WTC11 (cell line): ENCODE measurements at regions not wholly inside any gene's neighbourhood (a gene's known extent, or its start where the extent isn't known, plus 50 kb on each side); places are given as distances from the start of the nearest gene placed in this dataset.
"Not testable (repeated sequence)": the region's sequence is repeated elsewhere in the genome, so short reads cannot be mapped to it uniquely, and the experiment has no call there.

ENCODE experiments used
- ATAC-seq: fragments of 200-7000 bp; cut with Tn5 transposase; 2 replicates; pipeline ENCODE4 v1.10.0; 2021; ENCODE audit warnings: mild to moderate bottlenecking, moderate library complexity
- CTCF ChIA-PET: fragments of 300-600 bp; sonication (Branson Sonifier 250); formaldehyde crosslinking; loops from one replicate; lab custom pipeline; 2021; ENCODE audit warnings: antibody characterized with exemption; lab: Charles Lee
- POLR2A ChIA-PET: fragments of 350-600 bp; sonication (Branson Sonifier 250); formaldehyde crosslinking; loops from one replicate; lab custom pipeline; 2021; ENCODE audit warnings: antibody characterized with exemption; lab: Charles Lee
- DNase-seq: peaks from one replicate; pipeline ENCODE4 v3.0.0; 2021; ENCODE audit warnings: low spot score
- H3K27ac Mint-ChIP-seq: 2 replicates; pipeline ENCODE4 v1.8.0; 2021; ENCODE audit warnings: mixed read lengths
- H3K27me3 Mint-ChIP-seq: 2 replicates; pipeline ENCODE4 v1.8.0; 2021; ENCODE audit warnings: low read depth, mild to moderate bottlenecking, moderate library complexity, mixed read lengths
- H3K36me3 Mint-ChIP-seq: 2 replicates; pipeline ENCODE4 v1.8.0; 2021; ENCODE audit warnings: mixed read lengths
- H3K4me1 Mint-ChIP-seq: 2 replicates; pipeline ENCODE4 v1.8.0; 2022; ENCODE audit warnings: mixed read lengths
- H3K4me3 Mint-ChIP-seq: 2 replicates; pipeline ENCODE4 v1.8.0; 2021; ENCODE audit warnings: mild to moderate bottlenecking, moderate library complexity, mixed read lengths
- H3K9me3 Mint-ChIP-seq: 2 replicates; pipeline ENCODE4 v1.8.0; 2021; ENCODE audit warnings: mixed read lengths
- ARID4B ChIP-seq: sonication (generic); formaldehyde crosslinking; IDR thresholded peaks from 2 replicates; pipeline ENCODE4 v1.8.0; 2023; ENCODE audit warnings: missing genetic modification reagents, mild to moderate bottlenecking, borderline replicate concordance
- ATF2 ChIP-seq: sonication (generic); formaldehyde crosslinking; IDR thresholded peaks from 2 replicates; pipeline ENCODE4 v1.8.1; 2022; ENCODE audit warnings: low read depth, missing genetic modification reagents, borderline replicate concordance
- ATF3 ChIP-seq: sonication (generic); formaldehyde crosslinking; conservative IDR thresholded peaks from 2 replicates; pipeline ENCODE4 v1.8.1; 2022; ENCODE audit warnings: mild to moderate bottlenecking, missing genetic modification reagents
- CDX4 ChIP-seq: fragments of 250-450 bp; sonication (Bioruptor Pico); IDR thresholded peaks from 2 replicates; pipeline ENCODE4 v1.9.0; 2021; ENCODE audit warnings: moderate library complexity, mild to moderate bottlenecking, inconsistent platforms, borderline replicate concordance
- CREM ChIP-seq: sonication (generic); formaldehyde crosslinking; IDR thresholded peaks from 2 replicates; pipeline ENCODE4 v1.8.1; 2022; ENCODE audit warnings: mild to moderate bottlenecking, missing genetic modification reagents, moderate library complexity
- E2F4 ChIP-seq: sonication (generic); formaldehyde crosslinking; IDR thresholded peaks from 2 replicates; pipeline ENCODE4 v1.8.1; 2022; ENCODE audit warnings: low read depth, mild to moderate bottlenecking, moderate library complexity, missing genetic modification reagents, borderline replicate concordance
- EMX1 ChIP-seq: fragments of 250-450 bp; sonication (Bioruptor Pico); IDR thresholded peaks from 2 replicates; pipeline ENCODE4 v1.8.0; 2021; ENCODE audit warnings: mild to moderate bottlenecking
- ERG ChIP-seq: fragments of 250-450 bp; sonication (Bioruptor Pico); IDR thresholded peaks from 2 replicates; pipeline ENCODE4 v1.8.0; 2021; ENCODE audit warnings: mild to moderate bottlenecking
- ESRRA ChIP-seq: sonication (generic); formaldehyde crosslinking; IDR thresholded peaks from 2 replicates; pipeline ENCODE4 v1.8.1; 2022; ENCODE audit warnings: mild to moderate bottlenecking, missing genetic modification reagents, borderline replicate concordance
- KAT7 ChIP-seq: sonication (generic); formaldehyde crosslinking; IDR thresholded peaks from 2 replicates; pipeline ENCODE4 v1.8.1; 2023; ENCODE audit warnings: missing genetic modification reagents, mild to moderate bottlenecking, borderline replicate concordance
- MAX ChIP-seq: sonication (generic); formaldehyde crosslinking; IDR thresholded peaks from 2 replicates; pipeline ENCODE4 v1.8.0; 2022; ENCODE audit warnings: mild to moderate bottlenecking, missing genetic modification reagents
- RELA ChIP-seq: sonication (generic); formaldehyde crosslinking; IDR thresholded peaks from 2 replicates; pipeline ENCODE4 v1.8.1; 2022; ENCODE audit warnings: missing genetic modification reagents, mild to moderate bottlenecking, borderline replicate concordance
- SOX15 ChIP-seq: fragments of 250-450 bp; sonication (Bioruptor Pico); IDR thresholded peaks from 2 replicates; pipeline ENCODE4 v1.9.0; 2021; ENCODE audit warnings: mild to moderate bottlenecking
- TCF7 ChIP-seq: sonication (generic); formaldehyde crosslinking; IDR thresholded peaks from 2 replicates; pipeline ENCODE4 v1.8.0; 2022; ENCODE audit warnings: mild to moderate bottlenecking, low read depth, missing genetic modification reagents, moderate library complexity
- ZBTB21 ChIP-seq: sonication (generic); formaldehyde crosslinking; IDR thresholded peaks from 2 replicates; pipeline ENCODE4 v1.8.1; 2023; ENCODE audit warnings: mild to moderate bottlenecking, missing genetic modification reagents, borderline replicate concordance
- ZNF121 ChIP-seq: sonication (generic); formaldehyde crosslinking; IDR thresholded peaks from 2 replicates; pipeline ENCODE4 v1.8.0; 2023; ENCODE audit warnings: missing genetic modification reagents
- ZNF281 ChIP-seq: sonication (generic); formaldehyde crosslinking; IDR thresholded peaks from 2 replicates; pipeline ENCODE4 v1.8.0; 2023; ENCODE audit warnings: mild to moderate bottlenecking, missing genetic modification reagents

- POLR2A ChIA-PET = no interaction called here
- TF ChIP-seq EMX1 (CRISPR knock-in tag) (no peak), ZNF121 (CRISPR knock-in tag) (no peak), KAT7 (CRISPR knock-in tag) (no peak)
- H3K4me3 Mint-ChIP-seq = no peak overlapping the region
- ATAC-seq = no peak
- DNase-seq = no peak
- peaks cover 30% of the 10 kb centered on the region for H3K4me1 Mint-ChIP-seq
- CTCF ChIA-PET = interaction anchor here (1.1 to 2.4 kb wide), 4 partner anchors 9 to 56 kb away, joined by 3 to 6 read pairs (median 6); no protein-coding TSS in a partner anchor
- 0 out of 2 replicates have a peak, but pooled peaks cover 2% of the 10 kb centered on the region for H3K36me3 Mint-ChIP-seq
- H3K9me3 Mint-ChIP-seq = peaks cover 15% of the 10 kb centered on the region
- no peaks in the 10 kb centered on the region; the same call in 1 of the 2 replicates for H3K27me3 Mint-ChIP-seq
- H3K27ac Mint-ChIP-seq = no peak overlapping the region
These were observed 117.7 kb upstream of the CIBAR2 start for GRCh38 chr16:85229869-85230462.

- H3K36me3 Mint-ChIP-seq, H3K27ac Mint-ChIP-seq, H3K4me3 Mint-ChIP-seq, POLR2A ChIA-PET, H3K27me3 Mint-ChIP-seq, DNase-seq, ATAC-seq: not testable (repeated sequence)
- H3K9me3 Mint-ChIP-seq = peaks cover 12% of the 10 kb centered on the region
- H3K4me1 Mint-ChIP-seq = peaks cover 30% of the 10 kb centered on the region
- CTCF ChIA-PET = interaction anchor here (1.3 to 2.4 kb wide), 3 partner anchors 14 to 116 kb away, joined by 6 to 8 read pairs (median 6); no protein-coding TSS in a partner anchor
These were observed 118.6 kb upstream of the CIBAR2 start for GRCh38 chr16:85230764-85231383.

GRCh38 chr16:85231959-85232358 lies 119.7 kb upstream of the CIBAR2 start:
- peaks cover 36% of the 10 kb centered on the region for H3K4me1 Mint-ChIP-seq
- POLR2A ChIA-PET = no interaction called here
- peaks cover 11% of the 10 kb centered on the region for H3K9me3 Mint-ChIP-seq
- no peak for DNase-seq
- H3K4me3 Mint-ChIP-seq = no peak overlapping the region
- CTCF ChIA-PET = interaction anchor here (1.0 to 2.4 kb wide), 4 partner anchors 13 to 117 kb away, joined by 6 to 12 read pairs (median 7); no protein-coding TSS in a partner anchor
- no peaks in the 10 kb centered on the region; the same call in 1 of the 2 replicates for H3K27me3 Mint-ChIP-seq
- no peak for ATAC-seq
- no peak overlapping the region for H3K27ac Mint-ChIP-seq
- H3K36me3 Mint-ChIP-seq = no peaks in the 10 kb centered on the region
- TF ChIP-seq ZBTB21 (no peak), TCF7 (no peak), CREM (CRISPR knock-in tag) (no peak), MAX (CRISPR knock-in tag) (no peak), ATF2 (CRISPR knock-in tag) (no peak), ESRRA (CRISPR knock-in tag) (no peak), ATF3 (CRISPR knock-in tag) (no peak), RELA (CRISPR knock-in tag) (no peak), ZNF281 (CRISPR knock-in tag) (no peak), ERG (CRISPR knock-in tag) (no peak), E2F4 (CRISPR knock-in tag) (no peak), CDX4 (CRISPR knock-in tag) (no peak), SOX15 (no peak), ARID4B (no peak)
